ENCODE measurements at regions not wholly inside any gene's neighbourhood (a gene's known extent, or its start where the extent isn't known, plus 50 kb on each side); places are given as distances from the start of the nearest gene placed in this dataset.

DNA sequence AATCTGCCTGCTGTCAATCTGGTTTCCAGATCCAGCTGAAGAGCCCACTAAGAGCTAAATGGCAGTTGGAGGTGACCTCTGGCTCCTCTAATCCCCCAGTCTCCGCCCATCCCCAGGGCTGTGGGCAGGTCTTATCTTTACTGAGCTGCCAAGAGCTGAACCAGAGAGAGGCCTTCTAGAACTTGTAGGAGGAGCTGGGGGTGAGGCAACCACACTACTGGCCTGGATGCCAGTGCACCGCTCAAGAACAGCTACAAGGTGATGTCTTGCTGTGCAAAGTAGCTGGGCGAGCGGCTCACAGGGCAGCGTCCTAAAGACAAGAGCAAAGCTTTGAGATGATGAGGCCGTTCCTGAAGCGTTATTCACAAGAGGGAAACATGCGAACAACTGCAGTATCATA lies 374.6 kb downstream of the CTTN start:
- no peak for TF ChIP-seq POLR2A (IDR thresholded peaks at IDR 0.05)
- TF ChIP-seq, protein P1, sequence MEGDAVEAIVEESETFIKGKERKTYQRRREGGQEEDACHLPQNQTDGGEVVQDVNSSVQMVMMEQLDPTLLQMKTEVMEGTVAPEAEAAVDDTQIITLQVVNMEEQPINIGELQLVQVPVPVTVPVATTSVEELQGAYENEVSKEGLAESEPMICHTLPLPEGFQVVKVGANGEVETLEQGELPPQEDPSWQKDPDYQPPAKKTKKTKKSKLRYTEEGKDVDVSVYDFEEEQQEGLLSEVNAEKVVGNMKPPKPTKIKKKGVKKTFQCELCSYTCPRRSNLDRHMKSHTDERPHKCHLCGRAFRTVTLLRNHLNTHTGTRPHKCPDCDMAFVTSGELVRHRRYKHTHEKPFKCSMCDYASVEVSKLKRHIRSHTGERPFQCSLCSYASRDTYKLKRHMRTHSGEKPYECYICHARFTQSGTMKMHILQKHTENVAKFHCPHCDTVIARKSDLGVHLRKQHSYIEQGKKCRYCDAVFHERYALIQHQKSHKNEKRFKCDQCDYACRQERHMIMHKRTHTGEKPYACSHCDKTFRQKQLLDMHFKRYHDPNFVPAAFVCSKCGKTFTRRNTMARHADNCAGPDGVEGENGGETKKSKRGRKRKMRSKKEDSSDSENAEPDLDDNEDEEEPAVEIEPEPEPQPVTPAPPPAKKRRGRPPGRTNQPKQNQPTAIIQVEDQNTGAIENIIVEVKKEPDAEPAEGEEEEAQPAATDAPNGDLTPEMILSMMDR (IDR thresholded peaks at IDR 0.05) = no peak
